KMS-11 (cell line): ENCODE measurements at regions not wholly inside any gene's neighbourhood (a gene's known extent, or its start where the extent isn't known, plus 50 kb on each side); places are given as distances from the start of the nearest gene placed in this dataset.

Experiments
- H2AFZ ChIP-seq: fragments of 200-600 bp; sonication (generic); 2 replicates; pipeline ENCODE4 v1.6.1; 2016; ENCODE audit warnings: antibody characterized with exemption, mixed run types, low read depth
- H3K27ac ChIP-seq: fragments of 200-600 bp; sonication (generic); 2 replicates; pipeline ENCODE4 v1.6.1; 2016; ENCODE audit warnings: mild to moderate bottlenecking, mixed run types
- H3K27me3 ChIP-seq: fragments of 200-600 bp; sonication (generic); 2 replicates; pipeline ENCODE4 v1.6.1; 2017; ENCODE audit warnings: mild to moderate bottlenecking, low read depth, mixed run types, moderate library complexity; ENCODE audit not compliant: insufficient read depth
- H3K36me3 ChIP-seq: fragments of 200-600 bp; sonication (generic); 2 replicates; pipeline ENCODE4 v1.6.1; 2017; ENCODE audit warnings: mild to moderate bottlenecking, mixed run types; ENCODE audit not compliant: insufficient read depth
- H3K4me1 ChIP-seq: fragments of 200-600 bp; sonication (generic); 2 replicates; pipeline ENCODE4 v1.6.1; 2016; ENCODE audit warnings: mild to moderate bottlenecking, low read depth, mixed run types; ENCODE audit not compliant: poor library complexity, severe bottlenecking
- H3K4me2 ChIP-seq: fragments of 200-600 bp; sonication (generic); 2 replicates; pipeline ENCODE4 v1.7.0; 2016; ENCODE audit warnings: mild to moderate bottlenecking, mixed run types
- H3K4me3 ChIP-seq: fragments of 200-600 bp; sonication (generic); IDR thresholded peaks from 2 replicates; pipeline ENCODE4 v1.6.1; 2017; ENCODE audit warnings: low read depth, low read length, mixed read lengths; ENCODE audit not compliant: insufficient read depth
- H3K79me2 ChIP-seq: fragments of 200-600 bp; sonication (generic); 2 replicates; pipeline ENCODE4 v1.6.1; 2016; ENCODE audit warnings: low read depth, mixed run types; ENCODE audit not compliant: insufficient read depth
- H3K9ac ChIP-seq: fragments of 200-600 bp; sonication (generic); 2 replicates; pipeline ENCODE4 v1.6.1; 2016; ENCODE audit warnings: mild to moderate bottlenecking, mixed run types
- H4K20me1 ChIP-seq: fragments of 200-600 bp; sonication (generic); 2 replicates; pipeline ENCODE4 v1.6.1; 2016; ENCODE audit warnings: mild to moderate bottlenecking, mixed run types; ENCODE audit not compliant: insufficient read depth
- TF ChIP-seq, protein P1 (sequence below): fragments of 200-600 bp; sonication (generic); conservative IDR thresholded peaks from 2 replicates; pipeline ENCODE4 v1.6.1; 2017; ENCODE audit warnings: low read depth, mild to moderate bottlenecking, antibody characterized with exemption, low read length, moderate library complexity, mixed read lengths

DNA sequence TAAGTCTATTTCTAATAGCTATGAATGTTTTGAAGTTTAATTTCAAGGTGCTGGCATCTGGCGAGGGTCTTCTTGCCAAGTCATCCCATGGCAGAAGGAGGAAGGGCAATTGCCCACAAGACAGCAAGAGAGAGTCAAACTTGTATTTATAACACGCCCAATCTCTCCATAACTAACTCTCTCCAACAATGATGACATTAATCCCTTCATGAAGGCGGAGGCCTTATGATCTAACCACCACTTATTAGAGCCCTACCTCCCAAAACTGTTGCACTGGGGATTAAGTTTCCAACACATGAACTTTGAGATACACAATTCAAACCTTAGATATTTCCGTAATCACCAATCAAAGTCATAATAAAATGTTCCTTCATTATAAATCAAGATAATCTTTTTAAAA is 406.9 kb downstream of the CNTN6 start:
- TF ChIP-seq, protein P1, sequence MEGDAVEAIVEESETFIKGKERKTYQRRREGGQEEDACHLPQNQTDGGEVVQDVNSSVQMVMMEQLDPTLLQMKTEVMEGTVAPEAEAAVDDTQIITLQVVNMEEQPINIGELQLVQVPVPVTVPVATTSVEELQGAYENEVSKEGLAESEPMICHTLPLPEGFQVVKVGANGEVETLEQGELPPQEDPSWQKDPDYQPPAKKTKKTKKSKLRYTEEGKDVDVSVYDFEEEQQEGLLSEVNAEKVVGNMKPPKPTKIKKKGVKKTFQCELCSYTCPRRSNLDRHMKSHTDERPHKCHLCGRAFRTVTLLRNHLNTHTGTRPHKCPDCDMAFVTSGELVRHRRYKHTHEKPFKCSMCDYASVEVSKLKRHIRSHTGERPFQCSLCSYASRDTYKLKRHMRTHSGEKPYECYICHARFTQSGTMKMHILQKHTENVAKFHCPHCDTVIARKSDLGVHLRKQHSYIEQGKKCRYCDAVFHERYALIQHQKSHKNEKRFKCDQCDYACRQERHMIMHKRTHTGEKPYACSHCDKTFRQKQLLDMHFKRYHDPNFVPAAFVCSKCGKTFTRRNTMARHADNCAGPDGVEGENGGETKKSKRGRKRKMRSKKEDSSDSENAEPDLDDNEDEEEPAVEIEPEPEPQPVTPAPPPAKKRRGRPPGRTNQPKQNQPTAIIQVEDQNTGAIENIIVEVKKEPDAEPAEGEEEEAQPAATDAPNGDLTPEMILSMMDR: no peak
- no peak overlapping the region for H3K9ac ChIP-seq
- no peak overlapping the region for H3K4me2 ChIP-seq
- H4K20me1 ChIP-seq: no peaks in the 10 kb centered on the region
- no peaks in the 10 kb centered on the region for H3K36me3 ChIP-seq
- H3K27ac ChIP-seq: no peak overlapping the region
- H3K79me2 ChIP-seq: no peaks in the 10 kb centered on the region
- no peaks in the 10 kb centered on the region for H3K27me3 ChIP-seq
- no peaks in the 10 kb centered on the region for H3K4me1 ChIP-seq
- no peak overlapping the region for H3K4me3 ChIP-seq
- H2AFZ ChIP-seq: no peak overlapping the region

DNA sequence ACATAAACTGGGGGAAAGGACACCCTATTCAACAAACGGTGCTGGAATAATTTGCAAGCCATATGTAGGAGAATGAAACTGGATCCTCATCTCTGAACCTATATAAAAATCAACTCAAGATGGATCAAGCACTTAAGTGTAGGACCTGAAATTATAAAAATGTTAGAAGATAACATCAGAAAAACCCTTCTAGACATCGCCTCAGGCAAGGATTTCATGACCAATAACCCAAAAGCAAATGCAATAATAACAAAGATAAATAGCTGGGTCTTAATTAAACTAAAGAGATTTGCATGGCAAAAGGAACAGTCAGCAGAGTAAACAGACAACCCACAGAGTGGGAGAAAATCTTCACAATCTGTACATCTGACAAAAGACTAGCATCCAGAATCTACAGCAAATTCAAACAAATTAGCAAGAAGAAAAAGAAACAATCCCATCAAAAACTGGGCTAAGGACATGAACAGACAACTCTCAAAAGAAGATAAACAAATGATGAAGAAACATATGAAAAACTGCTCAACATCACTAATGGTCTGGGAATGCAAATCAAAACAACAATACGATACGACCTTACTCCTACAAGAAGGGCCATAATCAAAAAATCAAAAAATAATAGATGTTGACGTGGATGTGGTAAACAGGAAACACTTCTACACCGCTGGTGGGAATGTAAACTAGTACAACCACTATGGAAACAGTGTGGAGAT is 408.7 kb downstream of the CNTN6 start:
- H3K36me3 ChIP-seq: no peaks in the 10 kb centered on the region
- no peak overlapping the region for H3K9ac ChIP-seq
- no peaks in the 10 kb centered on the region for H4K20me1 ChIP-seq
- H2AFZ ChIP-seq: no peak overlapping the region
- TF ChIP-seq, protein P1: no peak
- H3K4me2 ChIP-seq: no peak overlapping the region
- no peak overlapping the region for H3K4me3 ChIP-seq
- H3K27me3 ChIP-seq: no peaks in the 10 kb centered on the region
- no peaks in the 10 kb centered on the region for H3K79me2 ChIP-seq
- H3K27ac ChIP-seq: no peak overlapping the region
- H3K4me1 ChIP-seq: no peaks in the 10 kb centered on the region

DNA sequence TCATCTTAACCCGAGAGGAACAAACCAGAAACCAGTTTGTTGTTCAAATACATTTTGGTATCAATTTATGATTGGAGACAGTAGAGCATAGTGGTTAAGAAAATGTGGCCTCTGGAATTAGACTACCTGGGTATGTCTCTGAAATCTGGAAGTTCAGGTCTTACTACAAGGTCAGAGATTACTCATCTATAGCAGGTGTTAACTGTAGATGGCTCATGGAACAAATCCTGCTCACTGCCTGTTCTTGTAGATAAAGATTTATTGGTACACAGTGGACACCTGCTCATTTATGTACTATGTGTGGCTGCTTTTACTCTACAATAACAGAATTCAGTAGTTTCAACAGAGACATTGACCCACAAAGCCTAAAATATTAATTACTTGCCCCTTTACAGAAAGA is 413.3 kb downstream of the CNTN6 start:
- H3K79me2 ChIP-seq: no peaks in the 10 kb centered on the region
- no peaks in the 10 kb centered on the region for H3K4me1 ChIP-seq

DNA sequence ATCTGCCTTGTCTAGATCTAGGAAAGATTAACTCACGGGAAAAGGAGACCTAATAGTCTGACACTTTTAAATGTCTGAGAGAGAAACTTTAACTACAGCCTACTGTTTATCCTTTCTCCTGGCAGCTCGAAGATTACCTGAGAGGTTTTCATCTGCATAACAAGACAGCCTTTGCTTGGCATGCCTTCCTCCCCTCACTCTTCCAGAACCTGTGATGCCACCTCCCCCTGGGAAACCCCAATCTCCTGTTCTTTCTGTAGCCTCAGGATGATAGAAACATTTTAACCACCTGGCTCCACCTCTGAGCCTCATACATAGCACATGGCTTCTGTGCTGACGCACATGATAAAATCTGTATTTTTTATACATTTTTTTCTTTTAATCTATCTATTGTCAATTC is 420.8 kb downstream of the CNTN6 start:
- H3K27ac ChIP-seq: no peak overlapping the region
- no peaks in the 10 kb centered on the region for H3K27me3 ChIP-seq
- TF ChIP-seq, protein P1: no peak
- H3K9ac ChIP-seq: no peak overlapping the region
- no peaks in the 10 kb centered on the region for H3K4me1 ChIP-seq
- H3K79me2 ChIP-seq: no peaks in the 10 kb centered on the region
- H4K20me1 ChIP-seq: no peaks in the 10 kb centered on the region
- H3K36me3 ChIP-seq: no peaks in the 10 kb centered on the region
- no peak overlapping the region for H3K4me2 ChIP-seq
- no peak overlapping the region for H2AFZ ChIP-seq
- no peak overlapping the region for H3K4me3 ChIP-seq

More for the DNA sequence above, 413.3 kb downstream of the CNTN6 start:
- Histone ChIP-seq H2AFZ (no peak overlapping the region), H3K9ac (no peak overlapping the region), H4K20me1 (no peaks in the 10 kb centered on the region), H3K27me3 (no peaks in the 10 kb centered on the region), H3K27ac (no peak overlapping the region), H3K4me2 (no peak overlapping the region), H3K36me3 (no peaks in the 10 kb centered on the region), H3K4me3 (no peak overlapping the region)
- TF ChIP-seq, protein P1: no peak
